GM18868 (cell line): ENCODE measurements at regions not wholly inside any gene's neighbourhood (a gene's known extent, or its start where the extent isn't known, plus 50 kb on each side); places are given as distances from the start of the nearest gene placed in this dataset.

Experiments
- ATAC-seq: cut with Tn5 transposase; IDR thresholded peaks from one replicate; pipeline ENCODE4 v1.9.1; 2021; ENCODE audit warnings: mild to moderate bottlenecking, moderate library complexity; ENCODE audit not compliant: unreplicated experiment

DNA sequence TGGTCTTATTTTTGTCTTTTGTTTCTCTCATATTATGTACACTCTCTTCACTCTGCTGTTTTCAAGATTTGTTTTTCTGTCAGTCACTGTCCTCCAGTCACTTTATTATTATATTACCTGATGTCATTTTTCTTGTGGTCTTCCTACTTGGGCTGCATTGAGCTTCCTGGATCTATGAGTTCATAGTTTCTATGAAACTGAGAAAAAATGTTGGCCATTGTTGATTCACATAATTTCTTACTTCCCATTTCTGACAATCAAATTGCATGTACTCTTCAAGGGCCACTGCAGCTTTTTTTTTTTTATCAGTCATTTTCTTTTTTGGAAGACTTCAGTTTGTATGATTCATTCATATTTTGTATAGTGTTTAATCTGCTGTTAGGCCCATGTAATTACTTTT, 1180.6 kb upstream of the GBE1 start:
- peak; percentile 80 for ATAC-seq

GRCh38 chr3:82940124-82940523, 1178.7 kb upstream of the GBE1 start:
- ATAC-seq = no peak

GRCh38 chr3:82939491-82940097, 1178.1 kb upstream of the GBE1 start:
- no peak for ATAC-seq

GRCh38 chr3:82938821-82939328, 1177.4 kb upstream of the GBE1 start:
- no peak for ATAC-seq

DNA sequence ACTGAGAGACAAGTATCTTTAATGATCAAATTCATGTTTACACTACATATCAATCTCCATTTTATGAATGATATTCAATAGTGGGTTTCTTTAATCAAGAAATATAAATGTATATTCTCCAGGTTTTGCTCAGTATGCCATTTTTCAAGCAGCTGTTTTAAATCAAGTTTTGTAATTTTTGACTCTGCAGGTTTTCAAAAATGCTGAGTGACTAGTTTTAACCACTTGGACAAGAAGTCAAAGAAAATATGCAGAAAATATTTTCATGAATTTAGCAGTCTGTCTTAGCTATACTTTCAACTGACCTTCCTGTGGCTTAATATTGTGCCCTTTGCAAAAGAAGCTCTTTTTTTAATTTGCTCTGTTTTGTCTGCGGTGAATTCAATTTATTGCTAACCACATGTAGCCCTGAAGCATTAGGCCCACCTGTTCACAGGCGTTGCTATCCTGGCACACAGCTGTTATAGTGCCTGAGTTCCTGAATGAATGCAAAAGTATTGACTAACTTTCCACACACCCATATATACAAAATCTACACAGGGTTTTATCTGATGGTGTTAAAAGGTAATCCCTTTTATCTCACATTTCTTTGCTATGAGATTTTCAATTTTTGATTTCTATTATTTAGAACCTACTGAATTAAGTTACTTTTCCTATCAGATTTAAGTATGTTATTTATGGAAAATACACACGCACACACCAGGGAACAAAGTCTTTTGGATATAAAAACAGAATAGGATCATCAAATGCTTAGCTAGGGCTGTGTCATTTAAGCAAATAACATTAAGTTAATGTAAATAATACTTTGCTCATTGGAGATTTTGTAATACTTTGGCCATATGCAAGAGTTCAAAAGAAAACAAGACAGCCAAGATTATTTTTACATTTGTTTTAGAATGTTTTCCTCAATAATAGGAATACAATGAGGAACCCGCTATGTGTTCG, 1166.1 kb upstream of the GBE1 start:
- ATAC-seq = no peak

- ATAC-seq = no peak
These were observed 1129.6 kb upstream of the GBE1 start for GRCh38 chr3:82891028-82891427.

GRCh38 chr3:82883072-82883471, 1121.6 kb upstream of the GBE1 start:
- no peak for ATAC-seq

DNA sequence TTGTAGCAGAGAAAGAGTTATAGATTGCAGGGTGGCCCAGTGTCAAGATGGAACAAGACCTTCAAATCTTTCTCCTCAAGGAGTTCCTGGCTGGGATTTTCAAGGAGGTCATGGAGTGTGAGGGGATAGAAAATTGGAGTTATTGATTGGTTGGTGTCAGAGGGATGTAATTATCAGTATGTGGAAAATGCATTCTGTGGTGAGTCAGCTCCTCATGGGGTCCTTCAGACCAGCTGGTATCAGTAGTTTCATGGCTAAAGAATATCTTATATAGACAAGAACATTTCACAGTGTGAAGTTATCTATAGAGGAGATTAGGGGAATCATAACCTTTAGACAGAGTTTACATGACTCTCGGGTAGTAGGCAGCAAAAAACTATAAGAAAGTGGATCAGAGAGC, 1114.0 kb upstream of the GBE1 start:
- ATAC-seq = no peak

GRCh38 chr3:82839871-82840270, 1078.4 kb upstream of the GBE1 start:
- no peak for ATAC-seq

- no peak for ATAC-seq
These were observed 1072.7 kb upstream of the GBE1 start for GRCh38 chr3:82834098-82834497.

DNA sequence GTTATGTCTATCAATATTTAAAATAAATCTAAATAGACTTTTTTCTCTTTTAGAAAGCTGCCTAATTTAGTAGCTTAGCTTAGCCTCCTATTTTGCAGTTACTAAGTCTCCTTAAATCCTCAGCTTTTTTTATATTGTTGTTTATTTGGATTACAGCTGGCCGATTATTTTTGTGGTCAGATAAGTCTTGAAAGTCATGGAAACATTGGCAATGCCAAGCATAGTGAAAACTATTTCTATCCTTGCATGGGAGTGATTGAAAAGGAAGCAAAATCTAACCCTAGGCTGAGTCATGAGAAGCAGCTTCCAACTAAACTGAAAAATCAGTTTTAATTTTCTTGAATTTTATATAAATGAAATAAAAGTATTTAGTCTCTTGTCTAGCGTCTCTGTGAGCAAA, 1063.0 kb upstream of the GBE1 start:
- ATAC-seq = no peak

DNA sequence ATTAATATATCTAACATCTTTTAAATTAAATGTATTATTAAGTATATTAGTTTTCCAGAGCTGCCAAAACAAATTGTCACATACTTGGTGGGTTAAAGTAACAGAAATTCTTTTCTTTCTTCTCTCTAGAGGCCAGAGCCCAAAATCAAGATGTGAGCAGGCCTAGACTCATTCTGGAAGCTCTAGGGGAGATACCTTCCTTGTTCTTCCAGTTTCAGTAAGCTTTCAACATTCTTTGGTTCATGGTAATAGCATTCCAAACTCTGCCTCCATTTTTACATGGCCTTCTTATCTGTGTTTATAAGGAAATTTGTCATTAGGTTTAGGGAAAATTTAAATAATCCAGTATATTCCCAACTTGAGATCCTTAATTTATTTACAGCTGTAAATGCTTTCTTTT, 1054.6 kb upstream of the GBE1 start:
- ATAC-seq = no peak

DNA sequence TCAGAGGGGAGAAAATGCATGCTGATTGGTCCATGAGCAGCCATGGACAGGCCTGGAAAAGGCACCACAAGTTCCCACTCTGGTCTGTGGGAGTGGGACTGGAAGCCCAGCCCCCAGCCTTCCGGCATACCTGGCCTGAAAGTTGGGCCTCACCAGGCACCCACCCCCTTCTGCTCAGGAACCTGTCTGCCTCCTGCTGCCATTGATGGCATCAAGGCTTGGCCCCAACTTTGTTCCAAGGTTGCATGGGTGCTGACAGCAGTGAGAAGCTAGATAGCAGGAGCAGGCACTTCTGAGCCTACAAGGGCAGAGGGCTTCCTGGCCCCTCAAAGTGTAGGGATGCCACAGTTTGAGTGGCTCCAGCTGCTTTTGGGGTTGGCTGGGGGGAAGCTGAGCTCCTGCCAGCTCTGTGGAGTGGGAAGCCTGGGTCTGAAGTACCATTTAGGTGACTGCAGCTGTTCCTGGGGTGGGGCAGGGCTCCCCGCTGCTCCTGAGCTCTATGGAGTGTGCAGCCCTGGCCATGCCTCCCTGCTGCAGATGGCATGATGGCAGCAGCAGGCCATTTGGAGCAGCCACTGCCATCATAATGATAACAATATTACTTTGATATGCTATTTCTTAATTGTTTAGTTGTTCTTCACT, 1054.1 kb upstream of the GBE1 start:
- ATAC-seq = no peak

- ATAC-seq = no peak
These were observed 1053.2 kb upstream of the GBE1 start for GRCh38 chr3:82814660-82815059.

DNA sequence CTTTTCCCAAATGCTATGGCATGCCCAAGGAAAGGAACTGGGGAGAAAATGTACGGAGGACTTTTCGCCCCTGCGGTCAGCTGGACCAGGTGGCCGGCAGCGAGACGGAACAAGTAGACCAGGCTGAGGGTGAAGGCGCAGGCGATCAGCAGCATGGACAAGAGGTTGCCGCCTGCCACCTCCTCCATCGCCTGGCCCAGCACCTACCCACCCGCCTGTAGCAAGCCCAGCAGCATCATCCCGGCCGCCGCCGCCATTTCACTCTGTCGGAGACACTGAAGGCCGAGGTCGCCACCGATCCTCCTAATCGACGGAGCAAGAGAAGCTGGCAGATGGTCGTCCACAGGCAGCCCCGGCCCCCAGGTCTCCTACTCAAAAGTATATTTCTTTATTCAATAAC, 1046.3 kb upstream of the GBE1 start:
- ATAC-seq = no peak

DNA sequence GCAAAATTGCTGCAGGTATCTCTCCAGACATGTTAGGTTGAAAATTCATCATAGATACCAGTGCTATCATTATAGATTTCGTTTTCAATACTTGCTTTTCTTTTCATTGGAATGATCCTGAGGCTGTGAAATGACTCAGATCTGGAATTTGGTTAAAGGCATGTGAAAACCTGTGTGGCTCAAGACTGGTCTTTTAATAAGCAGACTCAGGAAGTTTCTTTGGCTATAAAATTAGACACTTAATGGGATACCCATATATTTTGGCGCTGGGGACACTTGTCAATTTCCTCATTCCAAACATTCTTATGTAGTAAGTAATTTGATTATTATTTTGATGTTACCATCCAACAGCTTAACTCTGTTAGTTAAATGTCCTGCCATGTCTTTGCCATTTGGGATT, 1041.1 kb upstream of the GBE1 start:
- ATAC-seq = no peak

- ATAC-seq = no peak
These were observed 1038.8 kb upstream of the GBE1 start for GRCh38 chr3:82800248-82800647.

DNA sequence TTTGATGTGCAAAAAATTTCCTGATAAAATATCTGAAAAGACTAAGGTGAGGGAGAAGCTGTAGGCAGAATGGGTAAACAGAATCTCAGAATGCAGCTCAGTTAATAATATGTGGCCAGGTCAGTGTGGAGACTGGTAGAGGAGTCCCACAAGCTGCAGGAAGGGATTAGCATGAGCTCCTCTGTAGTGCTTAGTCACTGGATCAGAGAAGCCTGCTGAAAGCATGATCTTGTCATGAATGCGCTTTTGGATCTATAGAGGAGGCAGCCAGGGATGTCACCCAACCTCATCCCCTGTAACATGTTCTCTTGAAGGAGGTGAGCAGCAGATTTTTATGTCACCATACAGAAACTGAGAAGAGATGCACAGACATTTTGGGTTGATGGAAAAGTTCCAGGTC, 1035.3 kb upstream of the GBE1 start:
- ATAC-seq = no peak

DNA sequence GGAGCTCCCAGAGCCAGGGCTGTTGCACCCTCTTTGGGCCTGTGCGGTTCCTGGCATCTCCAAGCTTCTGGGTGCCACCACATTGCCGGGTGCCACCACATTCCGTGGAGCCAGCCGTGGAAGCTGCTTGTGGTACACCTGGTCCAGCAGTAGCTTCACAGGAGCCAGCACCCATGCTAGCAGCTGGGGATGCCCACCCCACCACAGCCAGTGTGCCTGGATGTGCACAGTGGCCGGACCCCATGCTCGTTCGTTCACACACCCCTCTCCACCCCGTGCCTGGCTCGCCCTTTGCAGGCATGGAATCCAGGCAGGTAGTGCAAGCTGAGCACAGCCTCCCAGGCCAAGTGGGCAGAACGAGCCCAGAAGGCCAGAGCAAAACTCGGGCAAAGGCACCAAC, 1029.8 kb upstream of the GBE1 start:
- ATAC-seq = no peak

DNA sequence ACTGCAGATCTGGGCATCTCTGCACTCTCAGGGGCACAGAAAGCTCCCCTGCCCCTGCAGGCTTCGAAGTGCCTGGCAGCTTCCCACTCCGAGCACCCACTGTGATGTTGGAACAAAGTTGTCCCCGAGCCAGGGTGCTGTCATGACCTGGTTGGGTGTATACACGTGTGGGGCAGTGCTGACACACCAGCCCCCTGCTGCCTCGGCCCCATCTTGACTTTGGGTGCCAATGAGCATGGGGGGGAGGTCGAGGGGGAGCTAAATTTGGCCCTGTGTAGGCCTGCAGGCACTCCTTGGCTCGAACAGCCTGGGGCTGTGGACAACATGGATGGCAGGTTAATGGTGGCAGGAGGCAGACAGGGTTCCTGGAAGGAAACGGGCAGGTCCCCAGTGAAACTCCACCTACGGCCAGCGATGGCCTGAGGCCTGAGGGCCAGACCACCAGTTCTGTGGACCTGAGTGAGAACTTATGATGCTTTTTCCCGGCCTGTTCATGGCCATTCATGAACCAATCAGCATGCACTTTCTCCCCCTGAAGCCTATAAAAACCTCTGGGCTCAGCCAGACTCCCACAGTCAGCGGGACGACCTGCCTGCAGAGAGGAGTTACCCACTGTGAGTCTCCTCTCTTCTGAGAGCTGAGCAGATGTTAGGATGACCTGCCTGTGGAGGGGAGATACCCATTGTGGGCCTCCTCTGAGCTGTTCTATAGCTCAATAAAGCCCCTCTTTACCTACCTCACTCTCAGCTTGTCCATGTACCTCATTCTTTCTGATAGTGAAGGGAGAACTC, 1029.1 kb upstream of the GBE1 start:
- no peak for ATAC-seq

DNA sequence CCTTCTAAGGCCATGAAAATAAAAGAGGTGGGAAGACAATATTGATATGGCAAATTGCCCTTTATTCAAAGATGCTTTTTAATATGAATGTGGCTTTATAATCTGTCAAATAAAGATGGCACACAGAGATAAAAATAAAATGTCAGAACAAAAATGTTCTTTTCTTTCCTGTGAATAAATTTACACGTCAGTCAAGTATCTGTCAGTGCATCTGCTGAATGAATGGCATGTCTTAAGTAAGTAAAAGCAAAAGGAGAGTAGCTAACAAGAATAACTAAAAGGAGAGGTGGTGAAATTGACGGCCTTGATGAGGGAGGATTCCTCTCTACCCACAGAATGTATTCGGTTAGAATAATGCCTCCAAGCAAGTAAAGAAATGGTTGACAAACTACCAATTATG, 1021.7 kb upstream of the GBE1 start:
- ATAC-seq = no peak
